ENCODE measurements at regions not wholly inside any gene's neighbourhood (a gene's known extent, or its start where the extent isn't known, plus 50 kb on each side); places are given as distances from the start of the nearest gene placed in this dataset.

GRCh38 chr1:111063595-111063994, 76.3 kb downstream of the DRAM2 start:
- TF ChIP-seq POLR2AphosphoS5 (IDR thresholded peaks at IDR 0.05; ENCODE audit: low read depth) = no peak
- TF ChIP-seq CTCF (IDR thresholded peaks at IDR 0.05; ENCODE audit: insufficient read depth, low read length) = no peak
- TF ChIP-seq GABPA (IDR thresholded peaks at IDR 0.05; ENCODE audit: low read depth) = no peak
- TF ChIP-seq SPI1 (IDR thresholded peaks at IDR 0.05; ENCODE audit: borderline replicate concordance, low read depth) = no peak
- TF ChIP-seq, protein P1, sequence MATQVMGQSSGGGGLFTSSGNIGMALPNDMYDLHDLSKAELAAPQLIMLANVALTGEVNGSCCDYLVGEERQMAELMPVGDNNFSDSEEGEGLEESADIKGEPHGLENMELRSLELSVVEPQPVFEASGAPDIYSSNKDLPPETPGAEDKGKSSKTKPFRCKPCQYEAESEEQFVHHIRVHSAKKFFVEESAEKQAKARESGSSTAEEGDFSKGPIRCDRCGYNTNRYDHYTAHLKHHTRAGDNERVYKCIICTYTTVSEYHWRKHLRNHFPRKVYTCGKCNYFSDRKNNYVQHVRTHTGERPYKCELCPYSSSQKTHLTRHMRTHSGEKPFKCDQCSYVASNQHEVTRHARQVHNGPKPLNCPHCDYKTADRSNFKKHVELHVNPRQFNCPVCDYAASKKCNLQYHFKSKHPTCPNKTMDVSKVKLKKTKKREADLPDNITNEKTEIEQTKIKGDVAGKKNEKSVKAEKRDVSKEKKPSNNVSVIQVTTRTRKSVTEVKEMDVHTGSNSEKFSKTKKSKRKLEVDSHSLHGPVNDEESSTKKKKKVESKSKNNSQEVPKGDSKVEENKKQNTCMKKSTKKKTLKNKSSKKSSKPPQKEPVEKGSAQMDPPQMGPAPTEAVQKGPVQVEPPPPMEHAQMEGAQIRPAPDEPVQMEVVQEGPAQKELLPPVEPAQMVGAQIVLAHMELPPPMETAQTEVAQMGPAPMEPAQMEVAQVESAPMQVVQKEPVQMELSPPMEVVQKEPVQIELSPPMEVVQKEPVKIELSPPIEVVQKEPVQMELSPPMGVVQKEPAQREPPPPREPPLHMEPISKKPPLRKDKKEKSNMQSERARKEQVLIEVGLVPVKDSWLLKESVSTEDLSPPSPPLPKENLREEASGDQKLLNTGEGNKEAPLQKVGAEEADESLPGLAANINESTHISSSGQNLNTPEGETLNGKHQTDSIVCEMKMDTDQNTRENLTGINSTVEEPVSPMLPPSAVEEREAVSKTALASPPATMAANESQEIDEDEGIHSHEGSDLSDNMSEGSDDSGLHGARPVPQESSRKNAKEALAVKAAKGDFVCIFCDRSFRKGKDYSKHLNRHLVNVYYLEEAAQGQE (IDR thresholded peaks at IDR 0.05; ENCODE audit: insufficient replicate concordance, low read depth) = no peak

GRCh38 chr1:111062624-111063023, 77.3 kb downstream of the DRAM2 start:
- no peak overlapping the region for H3K4me3 ChIP-seq (replicated peaks; ENCODE audit: insufficient read depth, low read length)
- no peak for DNase-seq (ENCODE audit: low read depth in 1 of 2, low spot score in 1 of 2)
- H3K27ac ChIP-seq (replicated peaks) = no peak overlapping the region
- TF ChIP-seq POLR2AphosphoS5 (IDR thresholded peaks at IDR 0.05; ENCODE audit: low read depth) (no peak), SPI1 (IDR thresholded peaks at IDR 0.05; ENCODE audit: borderline replicate concordance, low read depth) (no peak), CTCF (IDR thresholded peaks at IDR 0.05; ENCODE audit: insufficient read depth, low read length) (no peak), GABPA (IDR thresholded peaks at IDR 0.05; ENCODE audit: low read depth) (no peak)
- TF ChIP-seq, protein P1 (IDR thresholded peaks at IDR 0.05; ENCODE audit: insufficient replicate concordance, low read depth) = no peak
- no peaks in the 10 kb centered on the region for H3K27me3 ChIP-seq (ENCODE audit: insufficient read depth, poor library complexity, severe bottlenecking)

More at GRCh38 chr1:111063595-111063994, 76.3 kb downstream of the DRAM2 start:
- Histone ChIP-seq H3K27me3 (ENCODE audit: insufficient read depth, poor library complexity, severe bottlenecking) (no peaks in the 10 kb centered on the region), H3K4me3 (replicated peaks; ENCODE audit: insufficient read depth, low read length) (no peak overlapping the region), H3K27ac (replicated peaks) (no peak overlapping the region)
- DNase-seq (ENCODE audit: low read depth in 1 of 2, low spot score in 1 of 2) = no peak

- Histone ChIP-seq H3K27me3 (ENCODE audit: insufficient read depth, poor library complexity, severe bottlenecking) (no peaks in the 10 kb centered on the region), H3K4me3 (replicated peaks; ENCODE audit: insufficient read depth, low read length) (no peak overlapping the region), H3K27ac (replicated peaks) (no peak overlapping the region)
- no peak for TF ChIP-seq POLR2AphosphoS5 (IDR thresholded peaks at IDR 0.05; ENCODE audit: low read depth)
- no peak for TF ChIP-seq SPI1 (IDR thresholded peaks at IDR 0.05; ENCODE audit: borderline replicate concordance, low read depth)
- TF ChIP-seq, protein P1 (IDR thresholded peaks at IDR 0.05; ENCODE audit: insufficient replicate concordance, low read depth) = no peak
- no peak for TF ChIP-seq CTCF (IDR thresholded peaks at IDR 0.05; ENCODE audit: insufficient read depth, low read length)
- TF ChIP-seq GABPA (IDR thresholded peaks at IDR 0.05; ENCODE audit: low read depth) = no peak
- DNase-seq (ENCODE audit: low read depth in 1 of 2, low spot score in 1 of 2) = no peak
These were observed 77.8 kb downstream of the DRAM2 start for GRCh38 chr1:111062081-111062480.

Measured in HL-60 (cell line).